MCF 10A (cell line): ENCODE measurements at regions not wholly inside any gene's neighbourhood (a gene's known extent, or its start where the extent isn't known, plus 50 kb on each side); places are given as distances from the start of the nearest gene placed in this dataset.

Source experiments
- BruUV-seq: library from RNA; stranded (reverse); fragments of 400-500 nt; replicated peaks from 2 replicates; lab custom pipeline; 2021; lab: Mats Ljungman, UMichigan
- CTCF ChIA-PET: fragments of 300-600 bp; sonication (Branson Sonifier 250); formaldehyde crosslinking; extraction: SDS; loops from one replicate; lab custom pipeline; 2021; ENCODE audit warnings: antibody characterized with exemption, inconsistent platforms; lab: Yijun Ruan, JAX
- POLR2A ChIA-PET: fragments of 300-600, 350-650 bp; sonication (Branson Sonifier 250); formaldehyde crosslinking; extraction: SDS; loops from one replicate; lab custom pipeline; 2020; ENCODE audit warnings: antibody characterized with exemption, inconsistent platforms; lab: Yijun Ruan, JAX
- DNase-seq: peaks from one replicate; pipeline ENCODE4 v3.0.0-alpha.2; 2018; ENCODE audit not compliant: unreplicated experiment
- H3K27ac Mint-ChIP-seq: one replicate; pipeline ENCODE4 v1.8.0; 2022; ENCODE audit warnings: mild to moderate bottlenecking, low read depth, mixed read lengths; ENCODE audit not compliant: unreplicated experiment
- H3K27me3 Mint-ChIP-seq: one replicate; pipeline ENCODE4 v1.8.0; 2022; ENCODE audit warnings: mixed read lengths; ENCODE audit not compliant: insufficient read depth, unreplicated experiment
- H3K36me3 Mint-ChIP-seq: one replicate; pipeline ENCODE4 v1.8.0; 2022; ENCODE audit warnings: mild to moderate bottlenecking, moderate library complexity, mixed read lengths; ENCODE audit not compliant: insufficient read depth, unreplicated experiment
- H3K4me1 Mint-ChIP-seq: one replicate; pipeline ENCODE4 v1.8.0; 2022; ENCODE audit warnings: mixed read lengths; ENCODE audit not compliant: insufficient read depth, unreplicated experiment
- H3K4me3 Mint-ChIP-seq: one replicate; pipeline ENCODE4 v1.8.0; 2022; ENCODE audit warnings: mild to moderate bottlenecking, moderate library complexity, mixed read lengths; ENCODE audit not compliant: unreplicated experiment
- H3K9me3 Mint-ChIP-seq: one replicate; pipeline ENCODE4 v1.8.0; 2022; ENCODE audit warnings: mixed read lengths; ENCODE audit not compliant: unreplicated experiment
- CTCF ChIP-seq: fragments of 200-600 bp; IDR thresholded peaks from one replicate; pipeline ENCODE4 v1.8.0; 2022; ENCODE audit warnings: antibody characterized with exemption, mild to moderate bottlenecking; ENCODE audit not compliant: unreplicated experiment
- intact Hi-C: fragments of 100-400 bp; cut with micrococcal nuclease; formaldehyde crosslinking; loops from 2 replicates; pipeline ENCODE4 v1.14.1; 2022

GRCh38 chrX:8346060-8346459 is 118.6 kb upstream of the VCX3B start:
- Mint-ChIP-seq H3K9me3 (peaks cover 8% of the 10 kb centered on the region), H3K4me3 (no peak overlapping the region), H3K27me3 (no peaks in the 10 kb centered on the region), H3K27ac (no peak overlapping the region), H3K36me3 (no peaks in the 10 kb centered on the region), H3K4me1 (peaks cover 12% of the 10 kb centered on the region)
- no TSS peak for BruUV-seq
- intact Hi-C loops: no loop called here
- DNase-seq: no peak
- TF ChIP-seq CTCF: no peak
- CTCF ChIA-PET: interaction anchor here (1.2 kb wide), 1 partner anchor 19 kb away, joined by 3 read pairs; no protein-coding TSS in a partner anchor
- POLR2A ChIA-PET: no interaction called here

GRCh38 chrX:8346892-8347291 is 117.7 kb upstream of the VCX3B start:
- no peaks in the 10 kb centered on the region for H3K36me3 Mint-ChIP-seq
- no peak for DNase-seq
- POLR2A ChIA-PET: no interaction called here
- no peaks in the 10 kb centered on the region for H3K27me3 Mint-ChIP-seq
- no peak for TF ChIP-seq CTCF
- CTCF ChIA-PET: interaction anchor here (1.2 kb wide), 1 partner anchor 18 kb away, joined by 3 read pairs; no protein-coding TSS in a partner anchor
- H3K4me1 Mint-ChIP-seq: peaks cover 10% of the 10 kb centered on the region
- peaks cover 12% of the 10 kb centered on the region for H3K9me3 Mint-ChIP-seq
- H3K27ac Mint-ChIP-seq: no peak overlapping the region
- no TSS peak for BruUV-seq
- intact Hi-C loops: no loop called here
- H3K4me3 Mint-ChIP-seq: no peak overlapping the region

- H3K4me3 Mint-ChIP-seq: no peak overlapping the region
- no peaks in the 10 kb centered on the region for H3K27me3 Mint-ChIP-seq
- no peak for TF ChIP-seq CTCF
- no peak for DNase-seq
- CTCF ChIA-PET: interaction anchor here (1.2 kb wide), 1 partner anchor 15 kb away, joined by 4 read pairs; no protein-coding TSS in a partner anchor
- no peaks in the 10 kb centered on the region for H3K4me1 Mint-ChIP-seq
- BruUV-seq: no TSS peak
- POLR2A ChIA-PET: interaction anchor here (0.7 kb wide), 1 partner anchor 282 kb away, joined by 3 read pairs; no protein-coding TSS in a partner anchor
- peaks cover 7% of the 10 kb centered on the region for H3K9me3 Mint-ChIP-seq
- H3K36me3 Mint-ChIP-seq: peaks cover 6% of the 10 kb centered on the region
- no peak overlapping the region for H3K27ac Mint-ChIP-seq
- intact Hi-C loops: no loop called here
These were observed 114.7 kb upstream of the VCX3B start for GRCh38 chrX:8349816-8350544.

GRCh38 chrX:8358302-8358701 is 106.3 kb upstream of the VCX3B start:
- Mint-ChIP-seq H3K27ac (no peak overlapping the region), H3K36me3 (peaks cover 9% of the 10 kb centered on the region), H3K4me1 (no peaks in the 10 kb centered on the region), H3K27me3 (no peaks in the 10 kb centered on the region), H3K4me3 (no peak overlapping the region), H3K9me3 (no peaks in the 10 kb centered on the region)
- intact Hi-C loops: no loop called here
- ChIA-PET CTCF (interaction anchor here (1.2 kb wide), 1 partner anchor 390 kb away, joined by 5 read pairs; no protein-coding TSS in a partner anchor), POLR2A (no interaction called here)
- DNase-seq: no peak
- no TSS peak for BruUV-seq
- TF ChIP-seq CTCF: no peak
